ENCODE measurements at regions not wholly inside any gene's neighbourhood (a gene's known extent, or its start where the extent isn't known, plus 50 kb on each side); places are given as distances from the start of the nearest gene placed in this dataset.

DNA sequence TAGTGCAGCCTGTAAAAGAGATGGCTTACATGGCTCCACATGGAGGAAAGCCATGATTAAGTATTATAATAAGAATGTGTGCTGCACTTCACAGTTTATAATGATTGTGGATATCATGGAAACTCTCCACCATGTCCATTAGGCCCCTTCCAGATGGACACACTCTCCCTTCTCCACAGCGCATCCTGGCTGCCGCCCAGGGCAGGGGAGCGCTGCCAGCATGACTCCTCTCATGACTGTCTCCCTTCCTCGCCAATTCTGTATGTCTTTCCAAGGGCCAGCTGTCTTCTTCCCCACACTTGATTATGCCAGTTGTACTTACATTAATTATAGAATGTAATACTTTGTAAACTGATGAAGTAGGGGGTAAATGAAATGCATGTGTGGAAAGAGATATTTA, 259.3 kb upstream of the TMEM72 start:
- POLR2A ChIA-PET = no interaction called here
- TF ChIP-seq, protein P1, sequence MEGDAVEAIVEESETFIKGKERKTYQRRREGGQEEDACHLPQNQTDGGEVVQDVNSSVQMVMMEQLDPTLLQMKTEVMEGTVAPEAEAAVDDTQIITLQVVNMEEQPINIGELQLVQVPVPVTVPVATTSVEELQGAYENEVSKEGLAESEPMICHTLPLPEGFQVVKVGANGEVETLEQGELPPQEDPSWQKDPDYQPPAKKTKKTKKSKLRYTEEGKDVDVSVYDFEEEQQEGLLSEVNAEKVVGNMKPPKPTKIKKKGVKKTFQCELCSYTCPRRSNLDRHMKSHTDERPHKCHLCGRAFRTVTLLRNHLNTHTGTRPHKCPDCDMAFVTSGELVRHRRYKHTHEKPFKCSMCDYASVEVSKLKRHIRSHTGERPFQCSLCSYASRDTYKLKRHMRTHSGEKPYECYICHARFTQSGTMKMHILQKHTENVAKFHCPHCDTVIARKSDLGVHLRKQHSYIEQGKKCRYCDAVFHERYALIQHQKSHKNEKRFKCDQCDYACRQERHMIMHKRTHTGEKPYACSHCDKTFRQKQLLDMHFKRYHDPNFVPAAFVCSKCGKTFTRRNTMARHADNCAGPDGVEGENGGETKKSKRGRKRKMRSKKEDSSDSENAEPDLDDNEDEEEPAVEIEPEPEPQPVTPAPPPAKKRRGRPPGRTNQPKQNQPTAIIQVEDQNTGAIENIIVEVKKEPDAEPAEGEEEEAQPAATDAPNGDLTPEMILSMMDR (IDR thresholded peaks at IDR 0.05) = no peak
- TF ChIP-seq EZH2 (IDR thresholded peaks at IDR 0.05; ENCODE audit: borderline replicate concordance, insufficient read depth, low read depth, low read length, poor library complexity, severe bottlenecking) = no peak
- no peak overlapping the region for H3K9ac ChIP-seq (ENCODE audit: low read length)
- H3K27ac Mint-ChIP-seq = no peak overlapping the region
- no peaks in the 10 kb centered on the region for H3K4me1 Mint-ChIP-seq
- intact Hi-C loops (cut with micrococcal nuclease) = no loop called here
- H3K79me2 ChIP-seq (ENCODE audit: control insufficient read depth, insufficient read depth, low read length) = no peaks in the 10 kb centered on the region
- H3K9me3 Mint-ChIP-seq (ENCODE audit: insufficient read depth) = no peaks in the 10 kb centered on the region
- no peaks in the 10 kb centered on the region for H3K27me3 ChIP-seq (replicated peaks in 1 of 4; ENCODE audit: control extremely low read depth in 1 of 4, control insufficient read depth in 3 of 4, insufficient read depth in 4 of 4, low read length in 3 of 4)
- H3K36me3 ChIP-seq (replicated peaks in 1 of 2; ENCODE audit: control extremely low read depth in 1 of 2, control insufficient read depth in 1 of 2, extremely low read depth in 1 of 2, insufficient read depth in 2 of 2, low read length in 1 of 2) = no peaks in the 10 kb centered on the region
- no peaks in the 10 kb centered on the region for H3K4me1 ChIP-seq (ENCODE audit: control insufficient read depth in 2 of 2, insufficient read depth in 2 of 2, low read length in 2 of 2)
- no peaks in the 10 kb centered on the region for H4K20me1 ChIP-seq (ENCODE audit: control insufficient read depth, insufficient read depth, low read length, poor library complexity, severe bottlenecking)
- H3K27me3 Mint-ChIP-seq = no peaks in the 10 kb centered on the region
- H3K4me3 Mint-ChIP-seq = no peak overlapping the region
- H2AFZ ChIP-seq (ENCODE audit: insufficient read depth, low read depth, low read length, poor library complexity, severe bottlenecking) = no peak overlapping the region
- no peak overlapping the region for H3K4me2 ChIP-seq (replicated peaks; ENCODE audit: low read depth, low read length, poor library complexity, severe bottlenecking)
- no peaks in the 10 kb centered on the region for H3K9me3 ChIP-seq (ENCODE audit: control extremely low read depth in 1 of 3, control insufficient read depth in 2 of 3, insufficient read depth in 1 of 3, low read length in 2 of 3)
- DNase-seq = no peak
- H3K27ac ChIP-seq (ENCODE audit: low read length in 2 of 2) = no peak overlapping the region
- CTCF ChIA-PET = no interaction called here
- 81% methylated on average over 3 of the region's 4 CpGs for WGBS (ENCODE audit: insufficient coverage)
- H3K4me3 ChIP-seq (ENCODE audit: control extremely low read depth in 1 of 5, extremely low read depth in 1 of 5, insufficient read depth in 1 of 5, low read depth in 2 of 5, low read length in 4 of 5) = no peak overlapping the region
- no peak for ATAC-seq (ENCODE audit: low read depth)

DNA sequence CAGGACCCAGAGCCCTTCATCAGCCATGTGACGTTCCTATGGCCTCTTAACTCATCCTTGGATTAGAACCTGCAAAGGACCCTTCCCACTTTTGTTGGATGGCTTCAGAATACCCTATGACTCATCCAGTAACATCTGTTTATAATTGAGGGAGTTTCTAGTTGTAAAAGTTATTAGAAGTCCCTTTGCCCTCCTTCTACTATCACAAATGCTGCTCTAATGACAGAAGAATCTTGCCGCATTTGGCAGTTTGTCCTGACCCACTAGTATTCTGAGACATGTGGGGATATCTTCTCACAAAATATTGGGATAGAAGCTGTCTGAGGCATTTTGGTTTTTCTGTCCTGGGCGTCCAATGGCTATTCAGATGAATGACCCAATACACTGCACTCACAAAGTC, 251.8 kb upstream of the TMEM72 start:
- no peak for TF ChIP-seq EZH2 (IDR thresholded peaks at IDR 0.05; ENCODE audit: borderline replicate concordance, insufficient read depth, low read depth, low read length, poor library complexity, severe bottlenecking)
- TF ChIP-seq, protein P1 (IDR thresholded peaks at IDR 0.05) = no peak
- ChIA-PET CTCF (no interaction called here), POLR2A (no interaction called here)
- Mint-ChIP-seq H3K4me1 (no peaks in the 10 kb centered on the region), H3K9me3 (ENCODE audit: insufficient read depth) (no peaks in the 10 kb centered on the region), H3K4me3 (no peak overlapping the region), H3K27me3 (peaks cover 5% of the 10 kb centered on the region), H3K27ac (no peak overlapping the region)
- H3K79me2 ChIP-seq (ENCODE audit: control insufficient read depth, insufficient read depth, low read length) = no peaks in the 10 kb centered on the region
- no peak overlapping the region for H3K9ac ChIP-seq (ENCODE audit: low read length)
- H3K4me3 ChIP-seq (ENCODE audit: control extremely low read depth in 1 of 5, extremely low read depth in 1 of 5, insufficient read depth in 1 of 5, low read depth in 2 of 5, low read length in 4 of 5) = no peak overlapping the region
- no peaks in the 10 kb centered on the region for H3K4me1 ChIP-seq (ENCODE audit: control insufficient read depth in 2 of 2, insufficient read depth in 2 of 2, low read length in 2 of 2)
- H4K20me1 ChIP-seq (ENCODE audit: control insufficient read depth, insufficient read depth, low read length, poor library complexity, severe bottlenecking) = no peaks in the 10 kb centered on the region
- H2AFZ ChIP-seq (ENCODE audit: insufficient read depth, low read depth, low read length, poor library complexity, severe bottlenecking) = no peak overlapping the region
- no peak overlapping the region for H3K27ac ChIP-seq (ENCODE audit: low read length in 2 of 2)
- no peaks in the 10 kb centered on the region for H3K36me3 ChIP-seq (replicated peaks in 1 of 2; ENCODE audit: control extremely low read depth in 1 of 2, control insufficient read depth in 1 of 2, extremely low read depth in 1 of 2, insufficient read depth in 2 of 2, low read length in 1 of 2)
- no peaks in the 10 kb centered on the region for H3K27me3 ChIP-seq (replicated peaks in 1 of 4; ENCODE audit: control extremely low read depth in 1 of 4, control insufficient read depth in 3 of 4, insufficient read depth in 4 of 4, low read length in 3 of 4)
- no peak overlapping the region for H3K4me2 ChIP-seq (replicated peaks; ENCODE audit: low read depth, low read length, poor library complexity, severe bottlenecking)
- DNase-seq (no peak), ATAC-seq (ENCODE audit: low read depth) (no peak)
- 100% methylated on average over 1 of the region's 3 CpGs for WGBS (ENCODE audit: insufficient coverage)
- intact Hi-C loops (cut with micrococcal nuclease) = no loop called here
- no peaks in the 10 kb centered on the region for H3K9me3 ChIP-seq (ENCODE audit: control extremely low read depth in 1 of 3, control insufficient read depth in 2 of 3, insufficient read depth in 1 of 3, low read length in 2 of 3)

All from B cell (primary cell).